ENCODE measurements at regions not wholly inside any gene's neighbourhood (a gene's known extent, or its start where the extent isn't known, plus 50 kb on each side); places are given as distances from the start of the nearest gene placed in this dataset.

DNA sequence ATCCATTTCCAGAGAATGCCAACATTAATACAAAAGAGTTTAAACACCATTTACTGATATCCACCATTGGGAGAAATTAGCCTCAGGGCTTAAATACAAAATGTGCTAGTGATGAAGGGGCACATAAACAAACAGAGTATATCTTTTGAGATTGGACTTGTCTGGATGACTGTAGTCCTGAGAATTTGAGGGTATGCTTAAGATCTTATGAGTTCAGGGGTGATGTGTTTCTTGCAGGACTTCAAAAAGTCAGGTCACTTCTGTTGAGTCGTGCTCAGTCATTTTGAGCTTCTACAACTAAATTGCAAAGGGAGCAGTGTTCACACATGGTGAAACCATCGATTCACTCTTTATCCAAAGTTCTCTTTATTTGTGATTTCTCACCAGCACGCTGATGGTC, 425.7 kb downstream of the ATP23 start:
- DNase-seq = no peak
- WGBS, 4 donors = 88 to 91% (median 89%) methylated on average over 3 of the region's 3 CpGs
- TF ChIP-seq, protein P1, sequence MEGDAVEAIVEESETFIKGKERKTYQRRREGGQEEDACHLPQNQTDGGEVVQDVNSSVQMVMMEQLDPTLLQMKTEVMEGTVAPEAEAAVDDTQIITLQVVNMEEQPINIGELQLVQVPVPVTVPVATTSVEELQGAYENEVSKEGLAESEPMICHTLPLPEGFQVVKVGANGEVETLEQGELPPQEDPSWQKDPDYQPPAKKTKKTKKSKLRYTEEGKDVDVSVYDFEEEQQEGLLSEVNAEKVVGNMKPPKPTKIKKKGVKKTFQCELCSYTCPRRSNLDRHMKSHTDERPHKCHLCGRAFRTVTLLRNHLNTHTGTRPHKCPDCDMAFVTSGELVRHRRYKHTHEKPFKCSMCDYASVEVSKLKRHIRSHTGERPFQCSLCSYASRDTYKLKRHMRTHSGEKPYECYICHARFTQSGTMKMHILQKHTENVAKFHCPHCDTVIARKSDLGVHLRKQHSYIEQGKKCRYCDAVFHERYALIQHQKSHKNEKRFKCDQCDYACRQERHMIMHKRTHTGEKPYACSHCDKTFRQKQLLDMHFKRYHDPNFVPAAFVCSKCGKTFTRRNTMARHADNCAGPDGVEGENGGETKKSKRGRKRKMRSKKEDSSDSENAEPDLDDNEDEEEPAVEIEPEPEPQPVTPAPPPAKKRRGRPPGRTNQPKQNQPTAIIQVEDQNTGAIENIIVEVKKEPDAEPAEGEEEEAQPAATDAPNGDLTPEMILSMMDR (IDR thresholded peaks at IDR 0.05) = no peak
- no peak for TF ChIP-seq POLR2A (IDR thresholded peaks at IDR 0.05)
- no peak for ATAC-seq
- intact Hi-C loops (cut with DNase I) = no loop called here
- H3K9me3 ChIP-seq = peaks cover 0 to 12% (median 0%) of the 10 kb centered on the region in 12 donors
- H3K4me3 ChIP-seq = no peak overlapping the region
- no peaks in the 10 kb centered on the region for H3K27me3 ChIP-seq
- H3K4me1 ChIP-seq = no peaks in the 10 kb centered on the region
- H3K27ac ChIP-seq = no peak overlapping the region
- no peaks in the 10 kb centered on the region for H3K36me3 ChIP-seq

DNA sequence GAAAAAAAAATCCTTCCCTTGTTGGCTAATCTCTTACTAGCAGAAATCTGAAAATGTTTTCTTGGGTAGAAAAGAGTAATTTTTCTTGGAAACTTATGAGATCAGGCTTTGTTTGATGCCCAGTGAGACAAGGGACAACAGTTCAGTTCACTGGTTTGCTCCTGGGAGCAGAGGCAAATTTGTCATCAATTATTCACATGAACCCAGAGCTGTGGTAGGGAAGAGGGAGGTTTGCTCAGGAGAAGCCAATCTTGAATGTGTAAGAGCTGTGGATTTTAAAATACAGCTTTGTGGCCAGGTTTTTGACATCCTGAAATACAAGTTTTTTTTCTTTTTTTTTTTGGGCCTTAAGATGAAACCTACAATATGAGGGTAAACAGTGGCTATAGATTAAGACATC, 426.6 kb downstream of the ATP23 start:
- Histone ChIP-seq H3K9me3 (peaks cover 0 to 12% (median 0%) of the 10 kb centered on the region in 12 donors), H3K27ac (no peak overlapping the region), H3K4me3 (no peak overlapping the region), H3K36me3 (no peaks in the 10 kb centered on the region), H3K27me3 (no peaks in the 10 kb centered on the region), H3K4me1 (no peaks in the 10 kb centered on the region)
- intact Hi-C loops (cut with DNase I) = no loop called here
- no peak for DNase-seq
- TF ChIP-seq POLR2A (IDR thresholded peaks at IDR 0.05) = no peak
- TF ChIP-seq, protein P1 (IDR thresholded peaks at IDR 0.05) = no peak
- ATAC-seq = no peak

DNA sequence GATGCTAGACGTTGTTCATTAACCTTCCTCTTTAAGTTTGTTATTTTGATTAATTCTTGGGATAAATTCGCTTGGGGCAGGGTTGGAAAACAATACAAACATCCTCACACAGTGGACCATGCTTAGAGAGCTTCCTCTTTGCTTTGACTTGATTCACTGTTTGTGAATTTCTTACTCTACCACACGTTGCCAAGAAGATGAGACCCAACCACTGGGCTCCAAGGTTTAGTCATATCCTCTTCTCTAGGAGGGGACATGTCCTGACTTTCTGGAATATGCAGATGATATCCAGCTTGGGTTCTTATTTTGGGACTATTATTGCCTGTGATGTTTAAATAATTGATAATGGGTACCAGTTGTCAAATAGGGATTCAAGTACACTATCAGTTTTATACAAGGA, 428.2 kb downstream of the ATP23 start:
- Histone ChIP-seq H3K27ac (no peak overlapping the region), H3K4me1 (no peaks in the 10 kb centered on the region), H3K36me3 (no peaks in the 10 kb centered on the region), H3K27me3 (no peaks in the 10 kb centered on the region), H3K4me3 (no peak overlapping the region), H3K9me3 (peaks cover 0 to 12% (median 0%) of the 10 kb centered on the region in 12 donors)
- no peak for TF ChIP-seq POLR2A (IDR thresholded peaks at IDR 0.05)
- TF ChIP-seq, protein P1 (IDR thresholded peaks at IDR 0.05) = no peak
- no peak for DNase-seq
- no peak for ATAC-seq
- intact Hi-C loops (cut with DNase I) = no loop called here
- WGBS, 4 donors = 50 to 75% (median 65%) methylated on average over 3 of the region's 3 CpGs

DNA sequence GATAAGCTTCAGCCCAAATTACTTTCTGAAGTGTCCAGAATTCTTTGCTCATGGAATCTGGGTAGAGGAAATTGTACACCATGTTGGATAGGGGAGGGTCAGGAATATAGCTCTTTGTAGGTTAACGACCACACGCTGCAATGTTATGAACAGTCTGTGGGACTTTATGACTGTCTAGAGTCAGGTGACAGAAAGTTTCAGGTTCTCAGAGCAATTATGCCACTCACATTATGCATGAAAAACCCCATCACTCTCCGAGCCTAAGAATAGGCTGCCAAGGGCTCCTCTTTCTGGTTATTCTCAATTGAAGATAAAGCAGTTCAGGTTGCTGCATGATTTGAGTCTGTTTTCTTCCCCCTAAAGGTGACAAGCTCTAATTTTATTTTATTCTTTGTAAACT, 430.9 kb downstream of the ATP23 start:
- no peak overlapping the region for H3K27ac ChIP-seq
- 81 to 90% (median 87%) methylated on average over 3 of the region's 3 CpGs for WGBS, 4 donors
- intact Hi-C loops (cut with DNase I) = no loop called here
- peaks cover 0 to 12% (median 0%) of the 10 kb centered on the region in 12 donors for H3K9me3 ChIP-seq
- no peak overlapping the region for H3K4me3 ChIP-seq
- no peak for TF ChIP-seq POLR2A (IDR thresholded peaks at IDR 0.05)
- TF ChIP-seq, protein P1 (IDR thresholded peaks at IDR 0.05) = no peak
- ATAC-seq (no peak), DNase-seq (no peak)
- H3K4me1 ChIP-seq = no peaks in the 10 kb centered on the region
- no peaks in the 10 kb centered on the region for H3K27me3 ChIP-seq
- no peaks in the 10 kb centered on the region for H3K36me3 ChIP-seq
